Mammary epithelial cell (primary cell): ENCODE measurements at regions not wholly inside any gene's neighbourhood (a gene's known extent, or its start where the extent isn't known, plus 50 kb on each side); places are given as distances from the start of the nearest gene placed in this dataset.

ENCODE experiments used
- EZH2 ChIP-seq: IDR thresholded peaks from 2 replicates; pipeline ENCODE4 v1.6.1; 2012; ENCODE audit warnings: low read length, inconsistent platforms, borderline replicate concordance
- TF ChIP-seq, protein P1 (sequence below), 2 donors: IDR thresholded peaks in 1 of 2; conservative IDR thresholded peaks in 1 of 2; 2 replicates each; pipeline ENCODE4 v1.5.1; 2011 to 2012; ENCODE audit warnings: inconsistent platforms in 2 of 2, low read length in 2 of 2, mild to moderate bottlenecking in 2 of 2, control low read depth in 1 of 2, low read depth in 1 of 2; ENCODE audit not compliant: insufficient read depth in 1 of 2; ENCODE audit errors: extremely low read depth in 1 of 2

DNA sequence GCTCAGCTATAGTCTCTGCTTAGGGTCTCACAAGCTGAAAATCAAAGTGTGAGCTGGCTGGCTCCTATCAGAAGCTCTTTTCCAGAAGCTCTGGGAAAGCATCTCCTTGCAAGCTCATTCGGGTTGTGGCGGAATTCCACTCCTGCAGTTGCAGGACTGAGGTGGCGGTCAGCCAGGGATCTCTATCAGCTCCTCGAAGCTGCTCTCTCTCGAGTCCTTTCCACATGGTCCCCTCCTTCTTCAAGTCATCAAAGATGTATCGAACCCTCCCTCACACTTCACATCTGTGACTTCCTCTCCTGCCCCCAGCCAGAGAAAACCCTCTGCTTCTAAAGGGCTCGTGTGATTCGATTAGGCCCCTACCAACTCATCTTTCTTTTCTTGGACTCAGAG lies 141.7 kb downstream of the ZFP36L2 start:
- TF ChIP-seq, protein P1, sequence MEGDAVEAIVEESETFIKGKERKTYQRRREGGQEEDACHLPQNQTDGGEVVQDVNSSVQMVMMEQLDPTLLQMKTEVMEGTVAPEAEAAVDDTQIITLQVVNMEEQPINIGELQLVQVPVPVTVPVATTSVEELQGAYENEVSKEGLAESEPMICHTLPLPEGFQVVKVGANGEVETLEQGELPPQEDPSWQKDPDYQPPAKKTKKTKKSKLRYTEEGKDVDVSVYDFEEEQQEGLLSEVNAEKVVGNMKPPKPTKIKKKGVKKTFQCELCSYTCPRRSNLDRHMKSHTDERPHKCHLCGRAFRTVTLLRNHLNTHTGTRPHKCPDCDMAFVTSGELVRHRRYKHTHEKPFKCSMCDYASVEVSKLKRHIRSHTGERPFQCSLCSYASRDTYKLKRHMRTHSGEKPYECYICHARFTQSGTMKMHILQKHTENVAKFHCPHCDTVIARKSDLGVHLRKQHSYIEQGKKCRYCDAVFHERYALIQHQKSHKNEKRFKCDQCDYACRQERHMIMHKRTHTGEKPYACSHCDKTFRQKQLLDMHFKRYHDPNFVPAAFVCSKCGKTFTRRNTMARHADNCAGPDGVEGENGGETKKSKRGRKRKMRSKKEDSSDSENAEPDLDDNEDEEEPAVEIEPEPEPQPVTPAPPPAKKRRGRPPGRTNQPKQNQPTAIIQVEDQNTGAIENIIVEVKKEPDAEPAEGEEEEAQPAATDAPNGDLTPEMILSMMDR (conservative IDR thresholded peaks at IDR 0.05 in 1 of 2, IDR thresholded peaks at IDR 0.05 in 1 of 2; ENCODE audit: extremely low read depth in 1 of 2, insufficient read depth in 1 of 2, low read depth in 1 of 2, low read length in 2 of 2), result no peak
- no peak for TF ChIP-seq EZH2
